Lower leg skin (tissue), 3 donors: ENCODE measurements at regions not wholly inside any gene's neighbourhood (a gene's known extent, or its start where the extent isn't known, plus 50 kb on each side); places are given as distances from the start of the nearest gene placed in this dataset.

Source experiments
- POLR2A ChIP-seq, 2 donors: fragments of 450-650 bp; IDR thresholded peaks; one replicate each; pipeline ENCODE4 v1.6.1; 2016 to 2017; ENCODE audit warnings: antibody characterized with exemption in 2 of 2, mild to moderate bottlenecking in 1 of 2, moderate library complexity in 1 of 2
- TF ChIP-seq, protein P1 (sequence below), 3 donors: fragments of 450-650 bp; IDR thresholded peaks; one replicate each; pipeline ENCODE4 v1.5.1; 2016; ENCODE audit warnings: antibody characterized with exemption in 3 of 3, mild to moderate bottlenecking in 3 of 3, moderate library complexity in 2 of 3

DNA sequence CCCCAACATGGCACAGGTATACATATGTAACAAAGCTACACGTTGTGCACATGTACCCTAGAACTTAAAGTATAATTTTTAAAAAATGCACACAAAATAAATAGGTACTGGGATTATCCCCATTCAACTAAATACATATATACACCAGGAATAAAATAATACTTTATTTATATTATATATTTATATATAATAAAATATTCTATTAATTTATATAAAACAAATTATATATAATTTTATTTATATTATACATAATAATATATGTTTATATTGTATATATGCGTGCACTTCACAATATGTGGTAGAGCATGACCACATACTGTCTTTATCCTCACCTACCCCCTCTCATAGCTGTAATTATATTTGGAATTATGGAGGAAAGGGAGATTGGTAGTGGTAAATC, 119.1 kb upstream of the TMEM260 start:
- TF ChIP-seq, protein P1, sequence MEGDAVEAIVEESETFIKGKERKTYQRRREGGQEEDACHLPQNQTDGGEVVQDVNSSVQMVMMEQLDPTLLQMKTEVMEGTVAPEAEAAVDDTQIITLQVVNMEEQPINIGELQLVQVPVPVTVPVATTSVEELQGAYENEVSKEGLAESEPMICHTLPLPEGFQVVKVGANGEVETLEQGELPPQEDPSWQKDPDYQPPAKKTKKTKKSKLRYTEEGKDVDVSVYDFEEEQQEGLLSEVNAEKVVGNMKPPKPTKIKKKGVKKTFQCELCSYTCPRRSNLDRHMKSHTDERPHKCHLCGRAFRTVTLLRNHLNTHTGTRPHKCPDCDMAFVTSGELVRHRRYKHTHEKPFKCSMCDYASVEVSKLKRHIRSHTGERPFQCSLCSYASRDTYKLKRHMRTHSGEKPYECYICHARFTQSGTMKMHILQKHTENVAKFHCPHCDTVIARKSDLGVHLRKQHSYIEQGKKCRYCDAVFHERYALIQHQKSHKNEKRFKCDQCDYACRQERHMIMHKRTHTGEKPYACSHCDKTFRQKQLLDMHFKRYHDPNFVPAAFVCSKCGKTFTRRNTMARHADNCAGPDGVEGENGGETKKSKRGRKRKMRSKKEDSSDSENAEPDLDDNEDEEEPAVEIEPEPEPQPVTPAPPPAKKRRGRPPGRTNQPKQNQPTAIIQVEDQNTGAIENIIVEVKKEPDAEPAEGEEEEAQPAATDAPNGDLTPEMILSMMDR (IDR thresholded peaks at IDR 0.05), result no peak
- TF ChIP-seq POLR2A (IDR thresholded peaks at IDR 0.05), result no peak
